Activated effector memory CD4-positive, alpha-beta T cell treated with Interleukin-2 at 50 U/mL for 16 hours (primary cell): ENCODE measurements at regions not wholly inside any gene's neighbourhood (a gene's known extent, or its start where the extent isn't known, plus 50 kb on each side); places are given as distances from the start of the nearest gene placed in this dataset.

Experiments
- DNase-seq: peaks from one replicate; pipeline ENCODE4 v3.0.0-alpha.2; 2020

- no peak for DNase-seq
These were observed 83.1 kb downstream of the CPN2 start for GRCh38 chr3:194267744-194268653.

GRCh38 chr3:194268654-194269512 lies 82.2 kb downstream of the CPN2 start:
- DNase-seq: no peak

GRCh38 chr3:194269610-194270145 lies 81.5 kb downstream of the CPN2 start:
- no peak for DNase-seq

DNA sequence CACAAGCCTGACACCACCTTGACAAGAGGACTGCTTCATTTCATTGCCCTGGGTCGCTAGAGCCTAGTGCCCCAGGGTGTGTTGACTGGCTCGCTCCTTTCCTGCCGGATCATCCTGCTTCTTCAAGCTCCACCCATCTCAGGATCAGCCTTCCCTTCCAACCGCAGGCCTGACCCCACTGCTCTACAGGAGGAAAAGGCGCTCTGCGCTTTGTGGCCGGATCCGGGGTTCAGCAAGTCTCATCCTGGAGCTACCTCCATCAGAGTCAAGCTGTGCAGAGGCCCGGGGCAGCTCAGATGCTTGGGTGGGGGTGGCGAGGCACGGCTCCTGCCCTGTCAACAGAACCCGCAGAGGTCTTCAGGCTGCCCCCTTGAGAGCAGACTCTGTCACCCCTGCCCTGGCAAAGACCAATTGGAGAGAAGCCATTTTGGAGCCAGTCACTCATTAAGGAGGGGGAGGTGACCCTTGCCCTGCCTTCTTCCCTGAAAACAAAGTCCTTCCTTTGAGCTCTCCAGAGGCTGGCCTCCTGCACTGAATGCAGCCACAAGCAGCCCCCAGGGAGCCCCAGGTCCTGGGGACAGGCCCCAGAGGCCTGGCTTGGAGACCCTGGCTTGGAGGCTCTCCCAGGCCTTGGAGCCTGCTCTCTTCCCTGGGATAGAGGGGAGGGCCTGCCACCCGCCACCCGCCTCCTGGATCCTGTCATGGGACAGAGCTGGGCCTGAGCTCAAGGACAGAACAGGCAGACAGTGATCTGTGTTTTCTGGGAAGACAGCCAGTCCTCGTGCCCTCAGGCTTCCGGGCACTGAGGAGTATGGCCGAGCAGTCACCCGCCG lies 80.3 kb downstream of the CPN2 start:
- DNase-seq: no peak

GRCh38 chr3:194271460-194272035 lies 79.6 kb downstream of the CPN2 start:
- DNase-seq: no peak

DNA sequence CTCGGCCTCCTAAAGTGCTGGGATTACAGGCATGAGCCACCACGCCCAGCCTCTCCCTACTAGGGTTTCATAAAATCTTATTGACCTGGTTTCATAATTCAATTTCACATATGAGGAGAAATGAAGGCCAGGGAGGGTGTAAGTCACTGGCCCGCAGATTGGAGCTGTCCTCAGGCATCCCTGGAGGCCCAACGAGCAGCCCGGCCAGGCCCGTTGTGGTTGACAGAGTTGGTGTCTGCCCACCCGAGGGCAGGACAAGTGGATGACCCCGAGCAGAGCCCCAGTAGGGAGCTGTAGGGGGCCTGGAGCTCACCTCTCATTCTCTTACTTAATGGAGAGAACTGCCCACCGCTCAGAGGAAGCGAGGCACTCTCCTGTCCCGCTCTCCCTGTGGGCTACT lies 78.9 kb downstream of the CPN2 start:
- no peak for DNase-seq

DNA sequence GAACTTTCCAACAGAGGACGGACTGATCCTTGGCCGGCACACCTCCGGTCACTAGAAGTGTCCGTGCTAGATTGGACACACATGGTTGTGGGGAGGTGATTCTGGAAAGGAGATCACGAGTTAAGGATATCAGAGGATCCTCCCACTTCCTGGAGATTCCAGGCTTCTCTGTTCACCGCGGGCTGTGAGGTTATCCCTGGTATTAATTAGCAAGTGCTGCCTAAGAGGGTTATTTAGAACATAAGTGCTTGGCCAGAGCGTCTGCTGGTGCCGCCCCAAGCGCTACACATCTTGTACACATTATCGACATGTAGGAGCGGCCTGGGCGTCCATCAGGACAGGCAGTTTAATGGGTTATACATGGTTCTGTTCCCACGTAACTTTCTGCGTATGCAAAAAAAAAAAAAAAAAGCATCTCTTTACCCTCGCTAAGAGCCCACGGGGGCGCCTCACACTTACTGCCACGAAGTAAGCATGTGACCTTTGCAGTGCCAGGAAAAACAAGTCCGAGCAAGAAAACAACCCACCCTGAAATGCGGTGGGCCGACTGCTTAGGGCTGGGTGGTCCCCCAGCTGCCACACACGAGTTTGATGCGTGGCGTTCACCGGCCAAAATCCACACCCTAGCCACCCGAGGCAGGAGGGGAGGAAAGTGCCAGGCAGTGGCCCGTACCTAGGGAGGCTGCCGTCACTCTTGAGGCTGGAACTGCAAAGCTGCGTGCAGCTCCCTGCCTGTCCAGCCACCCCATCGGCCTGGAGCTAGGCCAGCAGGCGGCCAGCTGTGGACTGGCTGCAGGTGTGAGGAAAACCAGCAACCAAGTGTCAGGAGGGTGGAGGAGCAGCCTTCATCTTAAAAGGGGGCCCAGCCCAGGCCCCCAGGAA lies 78.0 kb downstream of the CPN2 start:
- no peak for DNase-seq

DNA sequence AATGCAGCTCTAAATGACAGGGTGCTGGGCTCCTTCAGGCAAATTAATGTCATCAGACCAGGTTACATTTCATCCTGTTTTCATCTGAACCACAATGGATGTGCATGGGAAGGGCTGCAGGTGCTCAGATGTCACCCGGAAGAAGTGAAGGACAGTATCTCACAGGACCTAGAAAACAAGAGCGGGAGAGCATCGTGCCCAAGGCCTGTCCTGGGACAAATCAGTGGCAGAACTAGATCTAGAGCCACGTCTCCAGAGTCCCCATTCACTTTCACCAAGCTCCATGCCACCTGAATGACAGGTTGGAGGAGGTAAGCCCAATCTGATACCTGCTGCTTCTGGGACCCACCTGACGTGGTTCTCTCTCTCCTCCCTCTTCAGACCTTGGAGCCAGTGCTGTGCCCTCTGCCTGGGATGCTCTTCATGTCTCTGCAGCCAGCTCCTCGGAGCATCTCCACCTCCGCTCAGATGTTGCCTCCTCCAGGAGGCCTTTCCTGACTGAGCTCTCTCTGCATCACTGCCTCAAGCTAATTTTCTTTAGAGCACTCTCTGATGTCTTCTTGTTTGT lies 77.3 kb downstream of the CPN2 start:
- DNase-seq: no peak

GRCh38 chr3:194274424-194275085 lies 76.6 kb downstream of the CPN2 start:
- DNase-seq: no peak

- no peak for DNase-seq
These were observed 75.8 kb downstream of the CPN2 start for GRCh38 chr3:194275291-194275690.

GRCh38 chr3:194275721-194276120 lies 75.4 kb downstream of the CPN2 start:
- DNase-seq: no peak

GRCh38 chr3:194276768-194277103 lies 74.4 kb downstream of the CPN2 start:
- no peak for DNase-seq

GRCh38 chr3:194277104-194277785 lies 73.9 kb downstream of the CPN2 start:
- no peak for DNase-seq

DNA sequence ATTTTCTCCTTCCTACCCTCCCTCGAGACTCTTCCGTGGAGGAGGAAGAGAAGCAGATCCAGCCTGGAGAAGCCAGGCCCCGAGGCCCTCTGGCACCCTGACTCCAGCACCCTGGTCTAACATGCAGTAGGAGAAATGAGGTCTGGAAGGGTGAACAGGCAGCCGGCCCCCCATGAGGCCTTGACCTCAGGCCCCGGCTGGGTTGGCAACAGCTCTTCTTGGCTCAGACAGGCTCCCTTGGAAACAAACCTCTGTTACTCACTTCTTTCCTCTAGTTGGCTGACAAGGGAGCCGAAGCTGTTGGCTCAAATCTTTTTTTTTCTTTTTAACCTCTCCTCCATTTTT lies 73.4 kb downstream of the CPN2 start:
- DNase-seq: no peak

DNA sequence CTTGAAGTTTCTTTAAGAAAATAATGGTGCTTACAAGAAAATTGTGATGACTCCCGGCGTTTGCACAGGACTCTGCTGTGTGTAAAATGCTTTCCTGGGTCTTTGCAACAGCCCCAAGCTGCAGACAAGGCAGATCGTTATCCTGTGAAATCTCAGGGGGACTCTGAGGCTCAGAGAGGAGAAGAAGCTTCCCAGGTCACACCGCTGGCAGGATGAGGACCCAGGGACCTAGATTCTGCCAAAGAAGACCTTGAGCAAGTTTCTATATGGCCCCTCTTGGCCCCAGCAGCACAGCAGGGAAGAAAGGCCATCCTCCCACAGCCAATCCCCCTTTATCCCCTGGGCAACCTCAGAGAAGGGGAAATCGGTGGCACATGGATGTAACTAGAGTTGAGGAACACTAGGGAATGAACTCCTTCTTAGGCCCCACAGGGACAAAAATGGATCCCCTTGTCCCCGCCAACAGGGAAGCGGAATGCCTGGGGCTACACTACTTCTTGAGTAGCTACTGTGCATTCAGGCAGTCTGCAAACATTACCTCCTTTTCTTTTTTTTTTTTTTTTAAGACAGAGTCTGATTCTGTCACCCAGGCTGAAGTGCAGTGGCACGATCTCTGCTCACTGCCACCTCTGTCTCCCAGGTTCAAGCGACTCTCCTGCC lies 72.8 kb downstream of the CPN2 start:
- no peak for DNase-seq

DNA sequence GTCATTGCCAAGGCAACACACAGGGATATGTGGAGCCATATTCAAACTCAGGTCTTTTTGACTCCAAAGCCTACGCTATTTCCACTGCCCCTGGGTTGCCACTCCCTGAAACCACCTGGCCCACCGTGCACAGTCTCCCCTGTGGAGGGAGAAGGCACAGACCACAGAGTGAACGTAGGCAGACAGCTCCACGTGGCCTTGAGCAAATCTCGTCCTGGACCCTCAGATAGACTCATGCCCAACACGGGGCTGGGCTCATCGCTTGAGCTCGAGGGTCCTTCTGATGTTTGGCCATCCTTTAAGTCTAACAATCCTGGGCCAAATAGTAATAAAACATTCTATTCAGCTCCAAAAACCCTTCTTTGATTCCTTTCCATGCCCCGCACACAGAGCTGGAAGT lies 72.0 kb downstream of the CPN2 start:
- no peak for DNase-seq

- no peak for DNase-seq
These were observed 71.3 kb downstream of the CPN2 start for GRCh38 chr3:194279701-194280360.

GRCh38 chr3:194280777-194281176 lies 70.4 kb downstream of the CPN2 start:
- DNase-seq: no peak

- DNase-seq: no peak
These were observed 69.8 kb downstream of the CPN2 start for GRCh38 chr3:194281306-194281705.
